ENCODE measurements at regions not wholly inside any gene's neighbourhood (a gene's known extent, or its start where the extent isn't known, plus 50 kb on each side); places are given as distances from the start of the nearest gene placed in this dataset.
A peak's percentile ranks its signal among the peaks of the same experiment; 100 is the strongest.

DNA sequence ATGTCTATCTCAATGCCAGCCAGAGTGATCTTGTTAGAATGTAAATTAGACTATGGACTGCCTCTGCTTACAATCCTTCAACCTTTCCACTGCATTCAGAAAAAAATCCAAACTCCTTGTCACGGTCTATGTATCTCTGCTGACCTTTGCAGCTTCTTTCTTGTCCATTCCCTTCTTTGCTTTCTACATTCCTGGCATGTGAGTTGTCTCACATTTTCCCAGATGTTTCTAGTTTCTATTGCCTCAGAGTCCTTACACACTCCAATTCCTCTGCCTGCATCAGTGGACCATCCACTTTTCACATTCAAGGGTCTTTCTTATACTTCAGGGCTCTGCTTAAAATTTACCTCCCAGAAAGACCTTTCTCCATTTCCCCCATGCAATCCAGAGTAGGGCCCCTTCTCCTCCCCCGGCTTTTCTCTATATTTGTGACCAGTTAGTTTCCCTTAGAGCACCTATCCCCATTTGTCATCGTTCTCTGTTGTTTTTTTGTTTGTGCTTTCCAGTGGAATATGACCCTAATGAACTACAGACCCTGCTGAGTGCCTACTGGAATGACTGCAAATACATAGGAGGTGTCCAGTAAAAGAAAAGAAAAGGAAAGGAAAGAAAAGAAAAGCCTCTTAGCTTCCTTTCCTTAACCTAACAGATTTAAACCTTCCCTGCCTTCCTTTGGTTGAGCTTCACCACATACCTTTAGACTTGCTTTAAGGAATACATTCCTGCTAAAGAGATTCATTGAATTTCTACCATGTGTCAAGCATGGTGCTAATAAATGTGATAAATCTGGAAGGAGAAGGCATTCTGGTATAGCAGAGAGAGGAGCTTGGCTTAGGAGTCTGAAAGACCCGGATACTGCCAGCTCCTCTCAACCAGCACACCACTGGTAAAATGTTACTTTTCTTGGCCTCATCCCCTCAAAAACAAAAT lies 102.0 kb downstream of the DIRAS3 start:
- peak; percentile 85 for DNase-seq (ENCODE audit: low spot score)

DNA sequence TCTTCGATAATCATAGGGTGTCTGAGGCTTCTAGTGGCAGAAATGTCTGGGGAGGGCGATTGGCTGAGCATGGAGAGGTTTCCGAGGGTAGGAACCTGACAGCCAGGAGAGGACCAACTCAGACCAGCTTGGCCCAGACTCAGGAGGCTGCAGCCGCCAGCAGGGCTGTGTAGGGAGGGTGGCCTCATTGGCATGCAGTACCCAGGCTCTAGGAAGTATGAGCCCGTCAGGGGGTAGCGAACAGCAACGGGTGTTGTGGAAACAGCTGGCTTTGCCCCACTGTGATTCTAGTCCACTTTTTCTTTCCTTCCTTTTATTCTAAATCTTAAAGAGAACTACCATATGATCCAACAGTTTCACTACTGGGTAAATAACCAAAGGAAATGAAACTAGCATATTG lies 103.3 kb downstream of the DIRAS3 start:
- no peak for DNase-seq (ENCODE audit: low spot score)

DNA sequence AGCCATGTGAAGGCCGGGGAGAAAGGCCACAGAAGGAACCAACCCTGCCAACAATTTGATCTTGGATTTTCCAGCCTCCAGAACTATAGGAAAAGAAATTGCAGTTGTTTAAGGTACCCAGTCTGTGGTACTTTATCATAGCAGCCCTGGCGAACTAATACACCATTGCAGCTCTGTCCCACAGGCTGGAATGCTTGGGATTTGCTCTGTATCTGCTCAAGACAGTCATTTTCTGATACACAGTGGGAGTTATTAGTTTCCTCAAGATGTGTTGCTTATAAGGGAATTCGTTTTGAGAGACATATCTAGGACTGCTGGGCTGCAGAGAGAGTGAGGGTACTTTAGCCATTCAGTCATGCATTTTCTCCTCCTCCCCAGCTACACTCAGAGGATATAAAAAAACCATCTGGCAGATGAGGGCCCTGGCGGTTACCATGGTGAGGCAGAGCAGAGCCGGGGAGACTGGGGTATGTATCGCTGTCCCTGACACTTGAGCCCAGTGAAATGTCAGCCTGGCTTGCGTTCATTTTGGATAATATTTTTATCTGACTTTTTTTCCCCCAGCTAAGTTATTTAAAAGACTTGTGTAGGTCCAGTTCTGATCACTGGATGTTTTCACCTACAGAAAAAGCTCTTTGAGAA lies 104.6 kb downstream of the DIRAS3 start:
- no peak for DNase-seq (ENCODE audit: low spot score)

DNA sequence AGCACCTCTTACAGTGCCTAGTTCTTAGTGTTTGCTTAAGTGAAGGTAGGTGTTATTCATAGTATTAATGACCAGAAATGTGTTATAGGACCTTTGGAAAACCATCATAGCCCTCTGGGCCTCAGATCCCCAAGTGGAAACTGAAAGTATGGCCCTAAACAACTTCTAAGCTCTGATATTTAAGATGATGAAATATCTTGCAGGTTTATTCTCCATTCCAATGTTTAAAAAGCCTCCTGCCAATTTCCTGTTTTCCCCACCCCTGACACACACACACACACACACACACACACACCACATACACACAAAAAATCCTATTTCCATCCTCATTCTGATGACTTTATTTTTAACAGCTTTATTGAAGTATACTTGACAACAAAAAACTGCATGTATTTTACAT lies 108.2 kb downstream of the DIRAS3 start:
- DNase-seq (ENCODE audit: low spot score): no peak

DNA sequence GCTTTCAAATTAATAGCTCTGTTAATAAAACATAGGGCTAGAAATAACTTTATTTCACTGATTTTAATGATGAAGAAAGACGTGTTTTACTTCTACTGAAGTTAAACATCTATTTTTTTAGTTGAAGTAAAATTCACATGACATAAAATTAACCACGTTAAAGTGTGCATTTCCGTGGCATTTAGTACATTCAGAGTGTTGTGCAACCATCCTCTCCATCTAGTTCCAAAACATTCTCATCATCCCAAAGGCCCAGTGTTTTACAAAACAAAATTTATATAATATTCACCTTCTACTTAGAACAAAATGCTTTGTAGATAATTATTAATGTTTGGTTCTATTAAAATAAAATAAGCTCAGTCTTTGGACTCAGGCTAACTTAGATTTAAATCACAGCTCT lies 108.5 kb upstream of the GNG12 start:
- no peak for DNase-seq (ENCODE audit: low spot score)

DNA sequence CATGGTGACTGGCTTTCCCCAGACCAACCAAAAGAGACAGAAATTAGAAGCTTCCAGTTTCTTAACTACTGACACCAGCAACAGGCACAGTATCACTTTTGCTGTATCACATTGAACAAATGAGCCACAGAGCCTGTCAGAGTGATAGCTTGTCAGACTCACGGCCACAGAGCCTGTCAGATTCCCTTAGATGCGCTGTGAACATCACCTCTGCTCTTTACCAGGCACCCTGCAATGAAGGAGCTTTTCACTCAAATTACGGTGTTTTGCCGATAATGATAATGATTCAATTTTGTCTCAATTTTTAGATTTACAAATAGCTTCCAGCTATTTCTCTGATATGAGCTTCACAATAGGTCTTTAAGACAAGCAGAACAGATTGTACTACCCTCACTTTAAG lies 107.9 kb upstream of the GNG12 start:
- DNase-seq (ENCODE audit: low spot score): no peak

DNA sequence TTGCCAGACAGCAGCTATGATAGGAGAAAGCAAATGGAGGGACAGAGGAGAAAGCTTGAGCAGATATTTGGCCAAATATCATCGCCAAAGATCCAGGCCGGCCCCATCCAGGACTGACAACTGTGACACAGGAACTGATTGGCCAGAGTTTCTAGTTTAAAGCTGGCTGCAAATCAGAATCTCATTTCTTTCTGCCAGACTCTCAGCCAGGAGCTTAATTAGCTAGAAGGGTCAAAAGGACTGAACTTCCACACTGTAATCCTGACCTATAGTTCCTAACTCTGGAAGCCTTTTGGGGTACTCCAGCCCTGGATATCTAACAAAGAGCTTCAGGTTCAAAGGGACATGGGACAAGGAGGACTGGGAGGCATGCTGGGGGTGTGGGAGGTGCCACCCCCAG lies 106.7 kb upstream of the GNG12 start:
- DNase-seq (ENCODE audit: low spot score): no peak

DNA sequence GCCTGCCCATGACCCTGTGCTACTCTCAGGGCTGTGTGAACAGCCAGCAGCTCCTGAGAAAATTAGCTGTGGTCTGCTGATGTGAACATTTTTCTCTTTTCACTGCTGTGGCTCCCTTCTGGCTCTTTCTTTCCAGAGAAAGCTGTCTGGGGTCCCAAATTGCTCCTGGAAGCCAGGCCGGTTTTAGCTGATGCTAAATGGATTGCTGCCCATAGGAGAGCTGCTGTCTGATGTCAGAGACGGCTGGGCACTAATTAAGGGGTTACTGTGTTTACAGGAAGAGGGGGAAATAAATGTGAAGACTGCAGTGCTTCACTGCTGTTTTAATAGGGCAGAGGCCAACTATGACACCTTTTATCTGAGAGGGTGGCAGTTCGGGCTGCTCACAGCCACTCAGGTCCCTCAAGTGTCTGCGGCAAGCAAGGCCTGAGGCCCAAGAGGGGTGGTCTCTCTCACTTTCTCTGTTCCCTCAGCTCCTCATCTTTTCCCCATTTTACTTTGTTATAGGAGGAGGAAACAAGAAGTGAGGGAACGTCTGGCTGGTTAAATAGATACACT lies 106.0 kb upstream of the GNG12 start:
- no peak for DNase-seq (ENCODE audit: low spot score)

DNA sequence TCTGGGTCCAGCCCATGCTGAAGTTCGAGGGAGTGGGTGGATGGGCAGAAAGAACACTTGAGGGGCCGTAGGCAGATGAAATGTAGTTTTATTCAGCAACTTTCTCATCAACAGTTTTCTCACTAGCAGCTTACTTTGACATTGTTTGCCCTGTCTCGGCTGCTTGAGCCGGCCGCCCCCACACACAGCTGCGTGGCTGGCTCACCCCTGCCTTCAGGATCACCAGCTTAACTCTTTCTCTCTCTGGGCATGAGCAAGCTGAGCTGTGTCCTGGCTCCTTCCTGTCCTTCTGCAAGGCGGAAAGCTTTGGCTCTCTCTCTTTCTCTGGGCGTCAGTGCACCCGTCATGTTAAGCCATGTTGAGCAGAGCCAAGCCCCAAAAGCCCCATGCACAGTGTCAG lies 104.4 kb upstream of the GNG12 start:
- no peak for DNase-seq (ENCODE audit: low spot score)

DNA sequence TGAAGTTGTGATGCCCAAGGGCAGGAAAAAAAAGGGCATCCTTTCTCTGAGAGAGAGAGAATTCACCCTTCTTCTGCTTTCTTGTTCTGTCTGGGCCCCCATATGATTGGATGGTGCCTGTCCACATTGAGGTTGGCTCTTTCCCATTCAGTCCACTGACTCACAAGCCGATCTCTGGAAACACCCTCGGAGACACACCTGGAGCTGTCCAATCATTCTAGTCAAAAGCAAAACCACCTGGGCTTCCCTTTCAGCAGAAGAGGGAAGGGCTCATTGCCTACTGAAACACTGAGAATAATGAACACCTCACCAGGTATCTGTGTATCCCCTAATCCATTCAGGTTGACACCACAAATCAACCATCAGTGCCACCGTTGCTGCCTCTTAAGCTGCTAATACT lies 103.7 kb upstream of the GNG12 start:
- no peak for DNase-seq (ENCODE audit: low spot score)

DNA sequence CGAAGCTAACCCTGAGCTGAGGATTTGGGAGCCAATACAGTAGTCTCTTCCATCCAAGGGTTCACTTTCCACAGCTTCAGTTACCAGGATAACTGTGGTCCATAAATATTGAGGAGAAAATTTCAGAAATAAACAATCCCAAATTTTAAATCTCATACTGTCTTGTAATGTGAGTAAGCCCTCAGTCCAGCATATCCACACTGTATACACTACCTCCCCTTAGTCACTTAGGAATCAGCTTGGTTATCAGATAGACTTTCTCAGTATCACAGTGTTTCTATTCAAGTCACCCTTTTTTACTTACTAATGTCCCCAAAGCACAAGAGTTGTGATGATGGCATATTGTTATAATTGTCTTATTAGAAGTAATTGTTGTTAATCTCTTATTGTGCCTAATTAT lies 102.3 kb upstream of the GNG12 start:
- DNase-seq (ENCODE audit: low spot score): no peak

DNA sequence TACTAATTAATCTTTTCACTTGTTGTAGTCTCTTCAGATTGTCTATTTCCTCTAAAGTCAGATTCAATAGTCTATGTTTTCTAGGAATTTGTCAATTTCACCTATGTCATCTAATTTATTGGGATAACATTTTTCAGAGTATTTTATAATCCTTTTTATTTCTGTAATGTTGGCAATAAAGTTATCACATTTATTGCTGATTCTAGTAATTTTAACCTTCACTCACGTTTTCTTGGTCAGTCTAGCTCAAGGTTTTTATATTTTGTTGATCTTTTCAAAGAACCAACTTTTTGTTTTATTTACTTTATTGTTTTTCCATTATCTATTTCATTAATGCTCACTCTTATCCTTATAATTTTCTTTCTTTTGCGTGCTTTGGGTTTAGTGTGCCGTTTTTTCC lies 97.9 kb upstream of the GNG12 start:
- no peak for DNase-seq (ENCODE audit: low spot score)

DNA sequence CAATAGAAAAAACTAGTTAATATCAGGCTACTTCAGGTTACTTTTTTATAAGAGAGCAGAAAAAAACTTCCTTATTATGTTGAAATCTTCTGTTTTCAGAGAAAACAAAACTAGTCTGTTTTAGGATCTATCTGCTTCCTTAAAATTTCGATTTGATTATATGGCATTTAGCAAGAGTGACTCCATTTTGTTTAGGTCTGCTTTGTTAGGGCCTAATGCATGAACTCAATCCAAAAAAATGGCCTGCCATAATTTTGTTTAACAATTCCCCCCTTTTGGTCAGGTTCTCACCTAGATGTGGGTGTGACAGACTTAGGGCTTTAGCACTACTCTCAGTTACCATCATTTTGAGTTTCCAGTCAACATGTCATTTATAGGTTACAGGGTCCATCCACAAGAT lies 89.8 kb upstream of the GNG12 start:
- DNase-seq (ENCODE audit: low spot score): no peak

DNA sequence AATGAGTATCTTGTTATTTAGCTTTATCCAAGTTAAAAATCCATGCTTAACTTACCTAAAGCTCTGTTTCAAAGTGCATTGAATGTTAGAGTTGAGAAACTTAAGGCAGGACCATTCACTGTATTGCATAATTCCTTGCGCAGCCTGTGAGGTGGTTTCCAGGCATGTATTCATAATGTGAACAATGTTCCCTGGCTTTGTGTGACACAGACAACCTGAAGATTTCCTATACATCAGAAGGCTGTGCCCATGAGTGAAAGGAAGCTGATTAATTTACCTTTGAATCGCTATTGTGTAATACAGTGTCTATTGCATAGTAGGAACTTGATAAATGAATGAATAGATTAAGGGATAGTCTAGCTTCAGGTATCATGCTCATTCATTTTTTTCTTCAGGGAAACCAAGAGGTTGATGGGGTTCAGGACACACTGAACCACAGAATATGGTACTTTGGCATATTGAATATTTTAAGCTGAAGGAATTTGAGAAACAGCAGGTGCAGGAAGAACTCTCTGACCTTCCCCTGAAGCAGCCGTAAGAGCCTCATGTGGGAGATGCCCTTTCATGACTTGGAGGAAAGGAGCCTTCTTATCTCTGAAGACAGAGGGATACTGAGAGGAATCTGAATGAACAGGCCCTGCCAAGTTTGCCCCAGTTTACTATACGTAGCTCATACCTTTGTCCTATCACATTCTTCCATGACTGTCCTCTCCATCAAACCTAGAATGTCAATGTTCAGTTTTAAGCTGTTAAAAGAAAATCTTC lies 88.6 kb upstream of the GNG12 start:
- DNase-seq (ENCODE audit: low spot score): no peak

DNA sequence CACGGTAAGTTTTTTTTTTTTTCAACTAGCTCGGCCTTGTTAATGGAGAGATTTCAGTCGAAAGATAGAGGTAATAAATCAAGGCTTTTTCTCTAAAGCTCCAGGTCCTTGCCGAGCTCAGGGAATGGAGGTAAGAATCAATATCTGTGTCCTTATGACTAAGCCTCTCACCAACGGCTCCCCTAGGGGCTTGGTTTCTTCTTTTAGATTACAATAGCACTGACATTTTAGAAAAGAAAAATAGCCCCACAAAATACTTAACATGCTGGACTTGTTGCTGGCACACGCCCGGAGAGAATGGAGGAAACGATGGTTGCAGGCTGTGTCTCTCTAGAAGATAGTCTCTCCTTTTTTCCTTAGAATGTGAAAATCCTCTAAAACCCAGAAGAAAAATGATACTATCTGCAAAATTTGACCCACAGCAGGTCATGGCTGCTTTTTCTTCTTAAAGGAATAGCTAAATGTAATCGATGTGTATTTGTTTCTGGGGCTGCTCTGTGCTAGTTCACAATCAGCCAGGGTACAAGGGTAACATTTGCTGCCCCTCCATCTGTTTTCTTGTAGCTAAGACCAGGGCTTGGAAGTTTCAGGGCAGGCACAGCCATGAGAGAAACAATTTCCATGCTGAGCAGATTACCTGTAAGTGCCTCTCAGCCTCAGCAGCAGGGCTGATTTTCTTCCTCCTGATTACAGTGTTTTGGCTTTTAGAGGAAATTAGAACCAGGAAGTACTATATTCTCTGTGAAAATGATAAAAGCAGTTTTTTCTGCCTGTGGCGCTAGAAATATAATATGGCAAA lies 86.2 kb upstream of the GNG12 start:
- no peak for DNase-seq (ENCODE audit: low spot score)

DNA sequence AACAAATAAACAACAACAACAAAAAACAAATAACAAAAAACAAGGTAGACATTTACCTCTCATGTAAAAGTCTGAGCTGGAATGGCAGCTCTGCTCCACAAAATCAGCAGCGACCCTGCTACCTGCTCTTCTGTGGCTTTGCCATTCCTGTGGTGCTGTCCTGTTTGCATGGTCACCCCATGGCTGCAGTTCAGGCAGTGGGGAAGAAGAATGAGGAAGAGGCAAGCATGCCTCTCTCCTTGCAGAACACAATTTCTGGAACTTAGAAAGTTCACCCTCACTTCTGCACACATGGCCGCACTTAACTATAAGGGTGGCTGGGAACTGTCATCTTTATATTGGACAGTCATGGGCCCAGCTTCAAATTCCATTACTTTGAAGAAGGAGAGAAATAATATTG lies 84.8 kb upstream of the GNG12 start:
- no peak for DNase-seq (ENCODE audit: low spot score)

DNA sequence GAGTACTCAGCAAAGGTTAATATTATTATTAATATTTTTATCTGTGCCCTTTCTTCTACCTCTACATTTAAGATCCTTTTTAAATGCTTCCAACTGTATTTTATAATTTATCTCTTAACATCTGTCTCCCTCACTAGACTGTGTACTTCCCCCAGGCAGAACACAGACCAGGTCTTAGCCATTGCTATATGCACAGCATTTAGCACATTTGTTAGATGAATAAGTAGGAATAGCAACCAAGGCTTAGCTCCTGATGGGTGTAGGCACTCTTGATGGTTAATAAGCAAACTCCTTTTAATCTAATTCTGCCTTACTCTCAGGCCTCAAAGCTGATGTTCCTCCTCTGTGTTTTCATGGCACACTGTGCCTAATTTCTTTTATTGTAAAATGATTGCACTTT lies 83.7 kb upstream of the GNG12 start:
- no peak for DNase-seq (ENCODE audit: low spot score)

DNA sequence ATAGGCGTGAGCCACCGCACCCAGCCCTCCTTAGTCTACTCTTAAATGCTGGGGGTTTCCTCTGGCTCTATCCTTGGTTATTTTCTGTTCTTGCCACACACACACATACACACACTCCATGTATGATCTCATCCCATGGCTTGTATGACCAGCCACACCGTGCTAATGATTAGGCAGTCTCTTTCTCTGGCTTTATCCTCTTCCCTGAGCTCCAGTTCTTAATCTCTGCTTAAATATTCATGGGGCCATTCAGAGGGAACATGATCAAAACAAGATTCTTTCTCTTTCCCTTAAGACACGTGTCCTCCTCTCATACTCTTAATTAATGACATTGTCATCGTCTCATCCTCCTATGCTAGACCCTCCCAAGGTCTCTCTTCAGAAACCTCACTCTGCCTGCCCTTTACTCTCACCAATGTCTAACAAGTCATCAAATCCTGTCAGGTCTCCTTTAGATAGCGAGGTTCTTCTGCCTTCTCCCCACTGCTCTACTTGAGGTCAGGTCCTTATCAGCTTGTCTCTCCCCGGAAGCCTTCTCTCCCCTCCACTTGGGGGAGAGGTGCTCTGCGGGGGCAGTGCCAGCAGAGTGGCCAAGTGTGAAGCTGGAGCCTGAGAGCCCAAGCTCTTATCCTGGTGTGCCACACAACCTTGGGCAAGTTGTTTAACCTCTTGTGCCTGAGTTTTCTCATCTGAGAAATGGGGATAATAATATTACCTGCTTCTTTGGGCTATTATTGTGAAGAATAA lies 83.0 kb upstream of the GNG12 start:
- DNase-seq (ENCODE audit: low spot score): no peak

DNA sequence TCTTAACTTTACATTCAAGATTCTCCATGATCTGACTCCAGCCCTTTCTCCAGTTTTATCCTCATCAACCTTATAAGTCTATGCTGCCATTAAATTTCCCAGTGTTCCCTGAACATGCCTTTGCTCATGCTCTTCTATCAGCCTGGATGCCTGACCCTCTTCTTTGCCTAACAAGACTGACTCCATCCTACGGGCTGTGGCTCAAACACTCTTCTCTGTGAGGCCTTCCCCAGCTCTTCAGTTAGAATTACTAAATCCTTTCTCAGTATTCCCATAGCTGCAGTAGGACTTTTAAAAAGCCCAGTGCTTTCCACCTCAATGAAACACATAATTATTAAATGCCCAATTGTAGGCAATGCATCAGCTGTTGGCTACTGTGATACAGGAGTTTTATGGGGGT lies 76.5 kb upstream of the GNG12 start:
- DNase-seq (ENCODE audit: low spot score): no peak

DNA sequence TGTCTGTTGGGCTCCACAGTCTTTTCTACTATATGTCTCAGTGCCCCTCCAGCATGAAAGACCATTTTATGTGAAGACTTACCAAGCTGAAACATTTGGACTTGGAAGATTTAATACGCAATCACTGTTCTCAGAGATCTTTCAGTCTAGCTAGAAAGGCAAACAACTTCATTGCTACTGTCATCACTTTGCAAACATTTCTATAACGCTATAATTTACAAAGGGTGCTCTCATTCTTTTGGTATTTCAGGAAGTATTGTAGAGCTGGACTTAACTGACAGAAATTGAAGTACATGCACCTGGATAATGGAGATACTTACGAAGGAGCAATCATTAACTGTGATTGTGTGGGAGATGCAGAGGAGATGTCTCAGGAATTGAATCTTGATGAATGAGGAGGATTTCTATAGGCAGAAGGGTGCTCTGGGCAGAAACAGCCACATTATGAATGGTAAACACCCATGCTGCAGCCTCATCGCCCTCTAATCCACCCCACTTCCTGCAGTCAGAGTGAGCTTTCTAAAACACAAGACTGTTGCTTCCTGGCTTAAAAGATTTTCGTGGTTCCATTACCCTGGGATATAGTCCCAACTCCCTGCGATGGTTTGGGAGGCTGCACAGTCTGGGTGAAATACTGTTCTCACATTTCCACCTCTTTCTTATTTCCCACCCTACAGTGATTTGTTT lies 75.1 kb upstream of the GNG12 start:
- DNase-seq (ENCODE audit: low spot score): no peak

Data from AG08395 (cell line).